GM19351 (cell line): ENCODE measurements at regions not wholly inside any gene's neighbourhood (a gene's known extent, or its start where the extent isn't known, plus 50 kb on each side); places are given as distances from the start of the nearest gene placed in this dataset.

Experiments used
- ATAC-seq: cut with Tn5 transposase; IDR thresholded peaks from one replicate; pipeline ENCODE4 v1.9.1; 2021; ENCODE audit warnings: mild to moderate bottlenecking, moderate library complexity; ENCODE audit not compliant: unreplicated experiment

GRCh38 chr2:18907508-18907907 lies 318.1 kb upstream of the NT5C1B start:
- ATAC-seq: no peak

- peak; percentile 98 for ATAC-seq
Measured at GRCh38 chr2:18903750-18904149, 314.4 kb upstream of the NT5C1B start.

GRCh38 chr2:18901242-18901641 lies 311.9 kb upstream of the NT5C1B start:
- no peak for ATAC-seq

- no peak for ATAC-seq
Measured at GRCh38 chr2:18900691-18901141, 311.3 kb upstream of the NT5C1B start.

GRCh38 chr2:18899725-18900124 lies 310.4 kb upstream of the NT5C1B start:
- ATAC-seq: no peak

- ATAC-seq: no peak
Measured at GRCh38 chr2:18898271-18898670, 308.9 kb upstream of the NT5C1B start.

GRCh38 chr2:18896125-18896764 lies 306.9 kb upstream of the NT5C1B start:
- ATAC-seq: no peak

GRCh38 chr2:18891600-18892345 lies 302.4 kb upstream of the NT5C1B start:
- no peak for ATAC-seq

GRCh38 chr2:18889565-18890332 lies 300.4 kb upstream of the NT5C1B start:
- no peak for ATAC-seq

GRCh38 chr2:18885457-18885856 lies 296.1 kb upstream of the NT5C1B start:
- no peak for ATAC-seq

- ATAC-seq: peak; percentile 63
Measured at GRCh38 chr2:18883616-18884456, 294.5 kb upstream of the NT5C1B start.

GRCh38 chr2:18871430-18871829 lies 282.1 kb upstream of the NT5C1B start:
- no peak for ATAC-seq

GRCh38 chr2:18870307-18870706 lies 280.9 kb upstream of the NT5C1B start:
- ATAC-seq: no peak

- no peak for ATAC-seq
Measured at GRCh38 chr2:18861951-18862350, 272.6 kb upstream of the NT5C1B start.

GRCh38 chr2:18860179-18860578 lies 270.8 kb upstream of the NT5C1B start:
- no peak for ATAC-seq

- ATAC-seq: no peak
Measured at GRCh38 chr2:18856765-18857164, 267.4 kb upstream of the NT5C1B start.

GRCh38 chr2:18855027-18855426 lies 265.7 kb upstream of the NT5C1B start:
- ATAC-seq: no peak

GRCh38 chr2:18849841-18850578 lies 260.6 kb upstream of the NT5C1B start:
- ATAC-seq: peak; percentile 99

- ATAC-seq: no peak
Measured at GRCh38 chr2:18848646-18849045, 259.3 kb upstream of the NT5C1B start.

GRCh38 chr2:18845854-18846445 lies 256.6 kb upstream of the NT5C1B start:
- no peak for ATAC-seq
